CD4-positive, alpha-beta T cell (primary cell): ENCODE measurements at regions not wholly inside any gene's neighbourhood (a gene's known extent, or its start where the extent isn't known, plus 50 kb on each side); places are given as distances from the start of the nearest gene placed in this dataset.

Experiments
- ATAC-seq: fragments of 200-7000 bp; cut with Tn5 transposase; one replicate; pipeline ENCODE4 v1.10.0; 2022; ENCODE audit warnings: mild to moderate bottlenecking; ENCODE audit not compliant: poor library complexity
- CTCF ChIA-PET: fragments of 350-600 bp; sonication (Branson Sonifier 250); formaldehyde crosslinking; loops from one replicate; lab custom pipeline; 2021; ENCODE audit warnings: antibody characterized with exemption, inconsistent platforms; lab: Charles Lee
- POLR2A ChIA-PET: fragments of 350-600 bp; sonication (Branson Sonifier 250); formaldehyde crosslinking; loops from one replicate; lab custom pipeline; 2021; ENCODE audit warnings: antibody characterized with exemption, inconsistent platforms; lab: Charles Lee
- DNase-seq, 14 experiments: peaks; one replicate each; pipeline ENCODE4 v3.0.0-alpha.2; 2013 to 2020; ENCODE audit warnings: mixed read lengths in 2 of 14
- H3K27ac ChIP-seq, 2 donors: one replicate each; pipeline versions ENCODE4 v1.5.1 to v1.7.0; 2013; ENCODE audit warnings: low read length in 2 of 2, low read depth in 1 of 2, mild to moderate bottlenecking in 1 of 2
- H3K27me3 ChIP-seq, 2 experiments: 1 replicate in 1 of 2; 2 replicates in 1 of 2; pipeline versions ENCODE4 v1.6.1 to v1.7.0; 2013; ENCODE audit warnings: low read length in 2 of 2, control low read depth in 1 of 2, mild to moderate bottlenecking in 1 of 2, moderate library complexity in 1 of 2; ENCODE audit not compliant: insufficient read depth in 2 of 2, control insufficient read depth in 1 of 2
- H3K36me3 ChIP-seq: one replicate; pipeline ENCODE4 v1.6.1; 2013; ENCODE audit warnings: low read length, control low read depth; ENCODE audit not compliant: insufficient read depth
- H3K4me1 ChIP-seq: one replicate; pipeline ENCODE4 v1.6.1; 2013; ENCODE audit warnings: low read length, control low read depth; ENCODE audit not compliant: insufficient read depth
- H3K4me3 ChIP-seq: one replicate; pipeline ENCODE4 v1.5.1; 2013; ENCODE audit warnings: mild to moderate bottlenecking, low read length, moderate library complexity
- H3K9me3 ChIP-seq, 2 experiments: 1 replicate in 1 of 2; 2 replicates in 1 of 2; pipeline versions ENCODE4 v1.6.1 to v1.7.0; 2013; ENCODE audit warnings: low read length in 2 of 2, mild to moderate bottlenecking in 2 of 2, control low read depth in 1 of 2, moderate library complexity in 1 of 2; ENCODE audit not compliant: control insufficient read depth in 1 of 2, insufficient read depth in 1 of 2
- H3K27ac Mint-ChIP-seq: one replicate; pipeline ENCODE4 v1.8.0; 2020; ENCODE audit warnings: mixed read lengths
- H3K27me3 Mint-ChIP-seq: one replicate; pipeline ENCODE4 v1.8.0; 2021; ENCODE audit warnings: mixed read lengths
- H3K36me3 Mint-ChIP-seq: one replicate; pipeline ENCODE4 v1.8.0; 2021; ENCODE audit warnings: low read depth, mixed read lengths
- H3K4me1 Mint-ChIP-seq: one replicate; pipeline ENCODE4 v1.8.0; 2021; ENCODE audit warnings: low read depth, mixed read lengths
- H3K4me3 Mint-ChIP-seq: one replicate; pipeline ENCODE4 v1.8.0; 2020; ENCODE audit warnings: mild to moderate bottlenecking, mixed read lengths
- H3K9me3 Mint-ChIP-seq: one replicate; pipeline ENCODE4 v1.8.0; 2020; ENCODE audit warnings: mixed read lengths
- intact Hi-C, 2 experiments: fragments of 100-400 bp; cut with DNase I in 1 of 2; cut with micrococcal nuclease in 1 of 2; formaldehyde crosslinking; loops; one replicate each; pipeline versions ENCODE4 v1.15.1 to v1.9.0; 2023 to 2025; cut with DNase I, micrococcal nuclease
- TF ChIP-seq, protein P1 (sequence below): fragments of 200-600 bp; IDR thresholded peaks from one replicate; pipeline ENCODE4 v1.8.0; 2022; ENCODE audit warnings: antibody characterized with exemption, mild to moderate bottlenecking

DNA sequence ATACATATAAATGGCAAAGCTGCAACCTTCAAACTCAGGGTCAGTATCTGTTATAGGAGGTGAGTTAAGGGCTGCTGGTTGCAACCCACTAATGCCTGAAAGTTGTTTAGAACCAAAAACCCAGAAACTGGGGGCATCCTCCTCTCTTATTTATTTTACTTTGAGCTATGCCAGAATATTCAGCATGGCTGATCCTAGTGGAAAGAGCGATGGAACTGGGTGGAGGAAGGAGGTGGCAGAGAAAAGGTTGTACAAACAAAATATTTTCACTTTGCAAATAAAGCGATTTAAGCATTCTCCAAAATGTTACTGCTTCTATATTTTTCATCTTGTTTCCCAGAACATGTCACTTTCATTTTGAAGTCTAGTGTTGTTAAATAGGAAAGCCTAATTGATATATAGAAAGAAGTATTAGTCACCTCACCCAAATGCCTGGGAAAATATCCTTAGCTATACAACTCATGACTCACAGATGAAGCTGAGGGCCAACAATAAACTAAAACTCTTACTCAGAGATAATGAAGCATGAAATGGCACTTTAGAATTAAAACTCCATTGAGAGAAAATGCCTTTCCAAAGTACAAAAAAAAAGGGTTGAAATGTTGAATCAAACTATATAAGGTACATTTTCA is 251.4 kb upstream of the UBE2E3 start:
- intact Hi-C loops = no loop called here
- ATAC-seq (no peak), DNase-seq (no peak)
- H3K27ac ChIP-seq = no peak overlapping the region
- no peak overlapping the region for H3K4me3 ChIP-seq
- no peaks in the 10 kb centered on the region for H3K27me3 ChIP-seq
- no peaks in the 10 kb centered on the region for H3K9me3 ChIP-seq
- POLR2A ChIA-PET = no interaction called here
- TF ChIP-seq, protein P1, sequence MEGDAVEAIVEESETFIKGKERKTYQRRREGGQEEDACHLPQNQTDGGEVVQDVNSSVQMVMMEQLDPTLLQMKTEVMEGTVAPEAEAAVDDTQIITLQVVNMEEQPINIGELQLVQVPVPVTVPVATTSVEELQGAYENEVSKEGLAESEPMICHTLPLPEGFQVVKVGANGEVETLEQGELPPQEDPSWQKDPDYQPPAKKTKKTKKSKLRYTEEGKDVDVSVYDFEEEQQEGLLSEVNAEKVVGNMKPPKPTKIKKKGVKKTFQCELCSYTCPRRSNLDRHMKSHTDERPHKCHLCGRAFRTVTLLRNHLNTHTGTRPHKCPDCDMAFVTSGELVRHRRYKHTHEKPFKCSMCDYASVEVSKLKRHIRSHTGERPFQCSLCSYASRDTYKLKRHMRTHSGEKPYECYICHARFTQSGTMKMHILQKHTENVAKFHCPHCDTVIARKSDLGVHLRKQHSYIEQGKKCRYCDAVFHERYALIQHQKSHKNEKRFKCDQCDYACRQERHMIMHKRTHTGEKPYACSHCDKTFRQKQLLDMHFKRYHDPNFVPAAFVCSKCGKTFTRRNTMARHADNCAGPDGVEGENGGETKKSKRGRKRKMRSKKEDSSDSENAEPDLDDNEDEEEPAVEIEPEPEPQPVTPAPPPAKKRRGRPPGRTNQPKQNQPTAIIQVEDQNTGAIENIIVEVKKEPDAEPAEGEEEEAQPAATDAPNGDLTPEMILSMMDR = no peak
- no peaks in the 10 kb centered on the region for H3K4me1 Mint-ChIP-seq
- no peaks in the 10 kb centered on the region for H3K36me3 ChIP-seq
- no peaks in the 10 kb centered on the region for H3K4me1 ChIP-seq
- no peak overlapping the region for H3K27ac Mint-ChIP-seq
- no peak overlapping the region for H3K4me3 Mint-ChIP-seq
- CTCF ChIA-PET = no interaction called here
- H3K27me3 Mint-ChIP-seq = peaks cover 19% of the 10 kb centered on the region
- H3K9me3 Mint-ChIP-seq = no peaks in the 10 kb centered on the region
- H3K36me3 Mint-ChIP-seq = no peaks in the 10 kb centered on the region

- peaks cover 14% of the 10 kb centered on the region for H3K27me3 Mint-ChIP-seq
- Histone ChIP-seq H3K27ac (no peak overlapping the region), H3K4me1 (no peaks in the 10 kb centered on the region), H3K27me3 (no peaks in the 10 kb centered on the region), H3K36me3 (no peaks in the 10 kb centered on the region), H3K9me3 (no peaks in the 10 kb centered on the region), H3K4me3 (no peak overlapping the region)
- ChIA-PET POLR2A (no interaction called here), CTCF (interaction anchor here (0.6 kb wide), 1 partner anchor 65 kb away, joined by 3 read pairs; no protein-coding TSS in a partner anchor)
- no peaks in the 10 kb centered on the region for H3K4me1 Mint-ChIP-seq
- H3K36me3 Mint-ChIP-seq = no peaks in the 10 kb centered on the region
- H3K27ac Mint-ChIP-seq = no peak overlapping the region
- no peak for DNase-seq
- no peaks in the 10 kb centered on the region for H3K9me3 Mint-ChIP-seq
- no peak overlapping the region for H3K4me3 Mint-ChIP-seq
- intact Hi-C loops = no loop called here
- TF ChIP-seq, protein P1 = no peak
- ATAC-seq = no peak
Measured at GRCh38 chr2:180723712-180724111, 256.7 kb upstream of the UBE2E3 start.

DNA sequence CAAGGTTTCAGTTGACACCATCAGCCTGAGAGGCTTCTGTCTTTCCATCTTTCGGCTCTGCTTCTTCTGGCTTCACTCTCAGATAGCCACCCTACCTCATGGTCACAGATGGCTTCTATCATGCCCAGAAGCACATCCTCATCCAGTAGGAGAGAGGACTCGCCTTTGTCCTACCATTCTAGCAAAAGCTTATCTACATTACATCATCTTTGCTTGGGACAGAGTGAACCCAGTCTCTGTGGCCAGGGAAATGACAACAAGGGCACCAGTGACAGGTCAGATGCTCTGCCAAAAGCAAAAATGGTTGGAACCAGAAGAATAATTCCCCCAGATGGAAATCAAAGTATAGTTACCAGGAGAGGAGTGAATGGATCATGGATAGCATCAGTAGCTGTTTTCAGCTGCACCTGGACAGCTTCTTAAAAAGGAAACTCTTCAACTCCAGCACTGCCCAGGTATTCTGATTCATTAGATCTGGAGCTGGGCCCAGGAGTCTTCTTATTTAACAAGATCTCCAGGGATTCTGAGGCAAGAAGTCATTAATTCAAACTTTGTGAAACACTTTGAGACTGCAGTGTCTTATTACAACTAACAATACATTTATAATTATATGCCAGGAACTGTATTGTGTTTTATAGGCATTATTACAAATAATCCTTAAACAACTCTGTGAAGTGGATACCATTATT is 257.7 kb upstream of the UBE2E3 start:
- H3K27me3 ChIP-seq = no peaks in the 10 kb centered on the region
- no peak overlapping the region for H3K4me3 ChIP-seq
- ChIA-PET POLR2A (interaction anchor here (0.7 kb wide), 1 partner anchor 187 kb away, joined by 3 read pairs; no protein-coding TSS in a partner anchor), CTCF (no interaction called here)
- no peaks in the 10 kb centered on the region for H3K4me1 ChIP-seq
- TF ChIP-seq, protein P1 = no peak
- no peak overlapping the region for H3K27ac ChIP-seq
- intact Hi-C loops = no loop called here
- ATAC-seq (no peak), DNase-seq (no peak)
- Mint-ChIP-seq H3K9me3 (no peaks in the 10 kb centered on the region), H3K27me3 (peaks cover 7% of the 10 kb centered on the region), H3K36me3 (no peaks in the 10 kb centered on the region), H3K4me1 (no peaks in the 10 kb centered on the region), H3K4me3 (no peak overlapping the region), H3K27ac (no peak overlapping the region)
- no peaks in the 10 kb centered on the region for H3K36me3 ChIP-seq
- H3K9me3 ChIP-seq = no peaks in the 10 kb centered on the region
